Neural progenitor cell (in vitro differentiated cells): ENCODE measurements at regions not wholly inside any gene's neighbourhood (a gene's known extent, or its start where the extent isn't known, plus 50 kb on each side); places are given as distances from the start of the nearest gene placed in this dataset.

Experiments used
- DNase-seq: peaks from one replicate; pipeline ENCODE4 v3.0.0-alpha.2; 2016; ENCODE audit warnings: low spot score
- H2AFZ ChIP-seq: fragments of 200-600 bp; sonication (generic); replicated peaks from 2 replicates; pipeline ENCODE4 v1.6.1; 2016; ENCODE audit warnings: antibody characterized with exemption
- H3F3A ChIP-seq: fragments of 200-600 bp; sonication (generic); 2 replicates; pipeline ENCODE4 v1.6.1; 2016; ENCODE audit warnings: antibody characterized with exemption, low read depth
- H3K27ac ChIP-seq: fragments of 200-600 bp; sonication (generic); 2 replicates; pipeline ENCODE4 v1.5.1; 2016; ENCODE audit warnings: mild to moderate bottlenecking
- H3K27me3 ChIP-seq: fragments of 200-600 bp; sonication (generic); 2 replicates; pipeline ENCODE4 v1.6.1; 2016; ENCODE audit warnings: mild to moderate bottlenecking, moderate library complexity
- H3K36me3 ChIP-seq: fragments of 200-600 bp; sonication (generic); 2 replicates; pipeline ENCODE4 v1.5.1; 2016
- H3K4me1 ChIP-seq: fragments of 200-600 bp; sonication (generic); 2 replicates; pipeline ENCODE4 v1.6.1; 2016; ENCODE audit warnings: mixed run types
- H3K4me2 ChIP-seq: fragments of 200-600 bp; sonication (generic); 2 replicates; pipeline ENCODE4 v1.6.1; 2016
- H3K4me3 ChIP-seq: fragments of 200-600 bp; sonication (generic); 2 replicates; pipeline ENCODE4 v1.5.1; 2016
- H3K79me2 ChIP-seq: fragments of 200-600 bp; sonication (generic); 2 replicates; pipeline ENCODE4 v1.6.1; 2016; ENCODE audit warnings: low read depth
- H3K9ac ChIP-seq: fragments of 200-600 bp; sonication (generic); 2 replicates; pipeline ENCODE4 v1.6.1; 2016
- H3K9me3 ChIP-seq: fragments of 200-600 bp; sonication (generic); 2 replicates; pipeline ENCODE4 v1.5.1; 2016; ENCODE audit warnings: low read depth
- H4K20me1 ChIP-seq: fragments of 200-600 bp; sonication (generic); 2 replicates; pipeline ENCODE4 v1.6.1; 2016; ENCODE audit warnings: low read depth
- H3K27ac Mint-ChIP-seq: 3 replicates; pipeline ENCODE4 v1.8.0; 2021; ENCODE audit warnings: mixed read lengths
- H3K27me3 Mint-ChIP-seq: 2 replicates; pipeline ENCODE4 v1.8.0; 2022; ENCODE audit warnings: low read depth, mild to moderate bottlenecking, inconsistent platforms, moderate library complexity, mixed read lengths; ENCODE audit not compliant: insufficient read depth
- H3K36me3 Mint-ChIP-seq: 3 replicates; pipeline ENCODE4 v1.8.0; 2021; ENCODE audit warnings: mixed read lengths
- H3K4me1 Mint-ChIP-seq: 3 replicates; pipeline ENCODE4 v1.8.0; 2021; ENCODE audit warnings: mixed read lengths
- H3K4me3 Mint-ChIP-seq: 3 replicates; pipeline ENCODE4 v1.8.0; 2021; ENCODE audit warnings: mild to moderate bottlenecking, moderate library complexity, mixed read lengths
- H3K9me3 Mint-ChIP-seq: 3 replicates; pipeline ENCODE4 v1.8.0; 2020; ENCODE audit warnings: mixed read lengths
- EZH2 ChIP-seq: fragments of 200-600 bp; sonication (generic); IDR thresholded peaks from 2 replicates; pipeline ENCODE4 v1.6.1; 2017; ENCODE audit warnings: antibody characterized with exemption, mild to moderate bottlenecking, moderate library complexity
- EZH2phosphoT487 ChIP-seq: fragments of 200-600 bp; sonication (generic); IDR thresholded peaks from 2 replicates; pipeline ENCODE4 v1.6.1; 2017; ENCODE audit warnings: antibody characterized with exemption
- TF ChIP-seq, protein P1 (sequence below): fragments of 200-600 bp; sonication (generic); IDR thresholded peaks from 2 replicates; pipeline ENCODE4 v1.5.1; 2017; ENCODE audit warnings: antibody characterized with exemption, mild to moderate bottlenecking

DNA sequence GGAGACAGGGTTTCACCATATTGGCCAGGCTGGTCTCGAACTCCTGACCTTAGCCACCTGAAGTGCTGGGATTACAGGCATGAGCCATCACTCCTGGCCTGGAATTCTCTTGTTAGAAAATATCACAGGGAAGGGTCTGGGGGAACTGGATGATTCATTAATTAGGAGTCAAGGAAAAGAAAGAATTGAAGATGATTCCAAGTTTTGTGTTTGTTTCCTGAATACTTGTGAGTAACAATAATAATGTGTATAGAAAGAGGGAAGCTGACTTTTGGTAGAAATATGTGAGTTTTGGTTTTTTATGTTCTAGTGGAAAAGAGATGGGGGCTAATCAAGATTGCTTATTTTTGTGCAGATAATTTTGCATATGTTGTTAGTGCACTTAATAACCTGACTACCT lies 77.3 kb upstream of the CLNK start:
- TF ChIP-seq EZH2 (no peak), EZH2phosphoT487 (no peak)
- TF ChIP-seq, protein P1, sequence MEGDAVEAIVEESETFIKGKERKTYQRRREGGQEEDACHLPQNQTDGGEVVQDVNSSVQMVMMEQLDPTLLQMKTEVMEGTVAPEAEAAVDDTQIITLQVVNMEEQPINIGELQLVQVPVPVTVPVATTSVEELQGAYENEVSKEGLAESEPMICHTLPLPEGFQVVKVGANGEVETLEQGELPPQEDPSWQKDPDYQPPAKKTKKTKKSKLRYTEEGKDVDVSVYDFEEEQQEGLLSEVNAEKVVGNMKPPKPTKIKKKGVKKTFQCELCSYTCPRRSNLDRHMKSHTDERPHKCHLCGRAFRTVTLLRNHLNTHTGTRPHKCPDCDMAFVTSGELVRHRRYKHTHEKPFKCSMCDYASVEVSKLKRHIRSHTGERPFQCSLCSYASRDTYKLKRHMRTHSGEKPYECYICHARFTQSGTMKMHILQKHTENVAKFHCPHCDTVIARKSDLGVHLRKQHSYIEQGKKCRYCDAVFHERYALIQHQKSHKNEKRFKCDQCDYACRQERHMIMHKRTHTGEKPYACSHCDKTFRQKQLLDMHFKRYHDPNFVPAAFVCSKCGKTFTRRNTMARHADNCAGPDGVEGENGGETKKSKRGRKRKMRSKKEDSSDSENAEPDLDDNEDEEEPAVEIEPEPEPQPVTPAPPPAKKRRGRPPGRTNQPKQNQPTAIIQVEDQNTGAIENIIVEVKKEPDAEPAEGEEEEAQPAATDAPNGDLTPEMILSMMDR: no peak
- Histone ChIP-seq H2AFZ (no peak overlapping the region), H3K27ac (no peak overlapping the region), H4K20me1 (no peaks in the 10 kb centered on the region), H3K27me3 (no peaks in the 10 kb centered on the region), H3K4me1 (peaks cover 15% of the 10 kb centered on the region), H3F3A (no peaks in the 10 kb centered on the region), H3K36me3 (no peaks in the 10 kb centered on the region), H3K9ac (no peak overlapping the region), H3K4me2 (no peak overlapping the region), H3K4me3 (no peak overlapping the region), H3K79me2 (no peaks in the 10 kb centered on the region), H3K9me3 (no peaks in the 10 kb centered on the region)
- DNase-seq: no peak
- Mint-ChIP-seq H3K27ac (no peak overlapping the region), H3K4me1 (peaks cover 29% of the 10 kb centered on the region), H3K27me3 (peaks cover 4% of the 10 kb centered on the region), H3K4me3 (no peak overlapping the region), H3K36me3 (no peaks in the 10 kb centered on the region), H3K9me3 (peaks cover 2% of the 10 kb centered on the region)

GRCh38 chr4:10760086-10760485 lies 75.5 kb upstream of the CLNK start:
- Histone ChIP-seq H3K9me3 (no peaks in the 10 kb centered on the region), H3K4me2 (no peak overlapping the region), H3K79me2 (no peaks in the 10 kb centered on the region), H3K4me1 (peaks cover 15% of the 10 kb centered on the region), H3F3A (no peaks in the 10 kb centered on the region), H3K27me3 (no peaks in the 10 kb centered on the region), H4K20me1 (no peaks in the 10 kb centered on the region), H3K4me3 (no peak overlapping the region), H3K36me3 (no peaks in the 10 kb centered on the region), H2AFZ (no peak overlapping the region), H3K9ac (no peak overlapping the region), H3K27ac (no peak overlapping the region)
- Mint-ChIP-seq H3K9me3 (peaks cover 2% of the 10 kb centered on the region), H3K4me1 (peaks cover 29% of the 10 kb centered on the region), H3K27me3 (peaks cover 4% of the 10 kb centered on the region), H3K27ac (no peak overlapping the region), H3K36me3 (no peaks in the 10 kb centered on the region), H3K4me3 (no peak overlapping the region)
- no peak for DNase-seq
- TF ChIP-seq, protein P1: no peak
- no peak for TF ChIP-seq EZH2
- TF ChIP-seq EZH2phosphoT487: no peak

DNA sequence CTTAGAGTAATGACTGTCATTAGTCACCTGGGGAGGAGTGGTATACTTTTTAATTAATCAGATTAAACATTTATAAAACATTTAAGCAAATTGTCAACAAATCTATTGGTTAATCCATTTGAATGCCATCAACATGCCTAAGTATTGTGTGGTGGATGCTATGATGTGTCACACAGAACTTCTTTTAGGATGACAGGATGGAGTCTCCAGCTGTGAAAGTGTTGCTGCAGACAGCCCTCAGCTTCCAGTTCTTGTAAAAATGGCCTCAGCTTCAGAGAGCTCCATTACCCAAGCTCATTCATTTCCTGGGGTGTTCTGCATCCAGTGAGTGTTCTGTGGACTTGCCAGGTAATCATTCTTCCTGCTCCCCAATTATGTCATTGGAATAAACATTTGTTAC lies 74.3 kb upstream of the CLNK start:
- Mint-ChIP-seq H3K27me3 (peaks cover 6% of the 10 kb centered on the region), H3K27ac (no peak overlapping the region), H3K4me1 (peaks cover 31% of the 10 kb centered on the region), H3K36me3 (no peaks in the 10 kb centered on the region), H3K4me3 (no peak overlapping the region), H3K9me3 (peaks cover 2% of the 10 kb centered on the region)
- Histone ChIP-seq H3K36me3 (no peaks in the 10 kb centered on the region), H3K27ac (no peak overlapping the region), H3K4me2 (no peak overlapping the region), H2AFZ (no peak overlapping the region), H3K9ac (no peak overlapping the region), H3K9me3 (no peaks in the 10 kb centered on the region), H3K79me2 (no peaks in the 10 kb centered on the region), H3K27me3 (no peaks in the 10 kb centered on the region), H3K4me3 (no peak overlapping the region), H4K20me1 (no peaks in the 10 kb centered on the region), H3F3A (no peaks in the 10 kb centered on the region), H3K4me1 (peaks cover 13% of the 10 kb centered on the region)
- no peak for DNase-seq
- TF ChIP-seq, protein P1: no peak
- TF ChIP-seq EZH2phosphoT487 (no peak), EZH2 (no peak)
